GM12878 (cell line): ENCODE measurements at regions not wholly inside any gene's neighbourhood (a gene's known extent, or its start where the extent isn't known, plus 50 kb on each side); places are given as distances from the start of the nearest gene placed in this dataset.

Experiments used
- ATAC-seq: fragments of 200-7000 bp; cut with Tn5 transposase; 3 replicates; pipeline ENCODE4 v1.9.1; 2020; ENCODE audit warnings: mild to moderate bottlenecking, moderate library complexity
- BruUV-seq: library from RNA; stranded (reverse); fragments of 400-500 nt; replicated peaks from 2 replicates; lab custom pipeline; 2021; lab: Mats Ljungman, UMichigan
- CTCF ChIA-PET: fragments of 300-600 bp; sonication (Branson Sonifier 250); formaldehyde crosslinking; extraction: SDS; loops from one replicate; lab custom pipeline; 2021; ENCODE audit warnings: inconsistent platforms; lab: Yijun Ruan, JAX
- POLR2A ChIA-PET: fragments of 350-600 bp; formaldehyde crosslinking; extraction: SDS; loops from one replicate; lab custom pipeline; 2021; ENCODE audit warnings: inconsistent platforms; lab: Charles Lee
- RAD21 ChIA-PET: fragments of 300-600 bp; sonication (Branson Sonifier 250); formaldehyde crosslinking; loops from one replicate; lab custom pipeline; 2023; ENCODE audit warnings: antibody characterized with exemption; ENCODE audit not compliant: unreplicated experiment; lab: Charles Lee
- SMC1A ChIA-PET: fragments of 300-600 bp; sonication (Branson Sonifier 250); formaldehyde crosslinking; loops from one replicate; lab custom pipeline; 2023; ENCODE audit not compliant: unreplicated experiment, uncharacterized antibody; lab: Charles Lee
- DNase-seq: peaks from one replicate; pipeline ENCODE4 v3.0.0-alpha.2; 2011; ENCODE audit warnings: low read depth, low spot score
- FAIRE-seq: peaks from 3 replicates; lab custom pipeline; 2011; peaks lifted over from hg19 to GRCh38; lab: Jason Lieb, UNC
- H2AFZ ChIP-seq: 2 replicates; pipeline ENCODE4 v1.6.0; 2011; ENCODE audit warnings: low read depth, low read length, control low read depth; ENCODE audit not compliant: control insufficient read depth
- H3K27ac ChIP-seq: 2 replicates; pipeline ENCODE4 v1.5.1; 2011; ENCODE audit warnings: control low read depth; ENCODE audit not compliant: control insufficient read depth, insufficient read depth
- H3K27me3 ChIP-seq, 2 experiments: replicated peaks in 1 of 2; 2 replicates each; pipeline versions ENCODE4 v1.6.0 to v1.6.1; 2011; ENCODE audit warnings: low read length in 1 of 2; ENCODE audit not compliant: control insufficient read depth in 2 of 2, insufficient read depth in 2 of 2
- H3K36me3 ChIP-seq, 2 experiments: 2 replicates each; pipeline ENCODE4 v1.5.1; 2011; ENCODE audit warnings: low read length in 1 of 2; ENCODE audit not compliant: control insufficient read depth in 2 of 2, insufficient read depth in 2 of 2
- H3K4me1 ChIP-seq: 2 replicates; pipeline ENCODE4 v1.6.1; 2011; ENCODE audit warnings: mild to moderate bottlenecking, low read length, moderate library complexity, mixed read lengths; ENCODE audit not compliant: control insufficient read depth, insufficient read depth
- H3K4me2 ChIP-seq: 2 replicates; pipeline ENCODE4 v1.6.0; 2011; ENCODE audit warnings: control low read depth; ENCODE audit not compliant: control insufficient read depth, insufficient read depth
- H3K4me3 ChIP-seq: fragments of 200-600 bp; sonication (generic); 2 replicates; pipeline ENCODE4 v1.5.1; 2016
- H3K79me2 ChIP-seq: 2 replicates; pipeline ENCODE4 v1.6.0; 2011; ENCODE audit warnings: low read length; ENCODE audit not compliant: control insufficient read depth, insufficient read depth
- H3K9ac ChIP-seq: 2 replicates; pipeline ENCODE4 v1.8.0; 2011; ENCODE audit warnings: low read length, control low read depth, mixed read lengths; ENCODE audit not compliant: control insufficient read depth, insufficient read depth
- H3K9me3 ChIP-seq: replicated peaks from 3 replicates; pipeline ENCODE4 v1.5.1; 2011; ENCODE audit warnings: mild to moderate bottlenecking, low read length; ENCODE audit not compliant: control insufficient read depth, insufficient read depth
- H4K20me1 ChIP-seq: 2 replicates; pipeline ENCODE4 v1.6.0; 2011; ENCODE audit not compliant: control insufficient read depth, insufficient read depth
- CHD1 ChIP-seq: IDR thresholded peaks from 2 replicates; pipeline ENCODE4 v1.6.1; 2012; ENCODE audit warnings: low read depth, low read length, improper control_type of control experiment
- CHD4 ChIP-seq: fragments of 200-600 bp; sonication (generic); IDR thresholded peaks from 2 replicates; pipeline ENCODE4 v1.6.1; 2016; ENCODE audit warnings: mild to moderate bottlenecking
- DPF2 ChIP-seq: fragments of 450-650 bp; IDR thresholded peaks from 2 replicates; pipeline ENCODE4 v1.6.1; 2017; ENCODE audit warnings: mild to moderate bottlenecking
- JUNB ChIP-seq: IDR thresholded peaks from 2 replicates; pipeline ENCODE4 v1.6.1; 2016; ENCODE audit warnings: antibody characterized with exemption, mild to moderate bottlenecking
- KLF5 ChIP-seq: fragments of 450-650 bp; IDR thresholded peaks from 2 replicates; pipeline ENCODE4 v1.6.1; 2014; ENCODE audit warnings: mild to moderate bottlenecking; ENCODE audit not compliant: partially characterized antibody
- MXI1 ChIP-seq: fragments of 150-350 bp; IDR thresholded peaks from 2 replicates; pipeline ENCODE4 v1.6.1; 2011; ENCODE audit warnings: low read depth, mild to moderate bottlenecking, inconsistent platforms, low read length, improper control_type of control experiment
- NFIC ChIP-seq: IDR thresholded peaks from 2 replicates; pipeline ENCODE4 v1.6.1; 2012; ENCODE audit warnings: low read depth, mild to moderate bottlenecking, inconsistent platforms, low read length, moderate library complexity
- POU2F2 ChIP-seq: IDR thresholded peaks from 3 replicates; pipeline ENCODE4 v1.6.1; 2011; ENCODE audit warnings: low read depth, mild to moderate bottlenecking, low read length, borderline replicate concordance
- RAD21 ChIP-seq: IDR thresholded peaks from 2 replicates; pipeline ENCODE4 v1.6.1; 2011; ENCODE audit warnings: mild to moderate bottlenecking, low read depth, low read length, moderate library complexity; ENCODE audit not compliant: insufficient read depth
- RFX5 ChIP-seq: IDR thresholded peaks from 2 replicates; pipeline ENCODE4 v1.6.1; 2011; ENCODE audit warnings: low read depth, low read length, improper control_type of control experiment
- SUPT20H ChIP-seq: IDR thresholded peaks from 2 replicates; pipeline ENCODE4 v1.6.1; 2011; ENCODE audit warnings: low read depth, mild to moderate bottlenecking, low read length, moderate library complexity, borderline replicate concordance; ENCODE audit not compliant: control insufficient read depth
- WGBS: methylation state at CpG from one replicate; pipeline ENCODE4 v1.1.6; 2016; ENCODE audit warnings: low lambda C conversion rate; ENCODE audit not compliant: insufficient replicate concordance, insufficient coverage; ENCODE audit errors: missing lambda C conversion rate; 5-methylcytosine and 5-hydroxymethylcytosine counted together
- in situ Hi-C: fragments of 300-500 bp; cut with MboI; formaldehyde crosslinking; loops from 9 replicates; pipeline ENCODE4 v1.14.3; 2018; ENCODE audit warnings: mixed read lengths
- intact Hi-C: fragments of 100-400 bp; cut with micrococcal nuclease; formaldehyde crosslinking; loops from one replicate; pipeline ENCODE4 v1.14.2; 2022; ENCODE audit not compliant: unreplicated experiment
- TF ChIP-seq, protein P1 (sequence below): fragments of 450-650 bp; IDR thresholded peaks from 2 replicates; pipeline ENCODE4 v1.6.1; 2017; ENCODE audit warnings: mild to moderate bottlenecking
- TF ChIP-seq, protein P2 (sequence below): fragments of 450-650 bp; IDR thresholded peaks from 2 replicates; pipeline ENCODE4 v1.6.1; 2016; ENCODE audit warnings: mild to moderate bottlenecking

DNA sequence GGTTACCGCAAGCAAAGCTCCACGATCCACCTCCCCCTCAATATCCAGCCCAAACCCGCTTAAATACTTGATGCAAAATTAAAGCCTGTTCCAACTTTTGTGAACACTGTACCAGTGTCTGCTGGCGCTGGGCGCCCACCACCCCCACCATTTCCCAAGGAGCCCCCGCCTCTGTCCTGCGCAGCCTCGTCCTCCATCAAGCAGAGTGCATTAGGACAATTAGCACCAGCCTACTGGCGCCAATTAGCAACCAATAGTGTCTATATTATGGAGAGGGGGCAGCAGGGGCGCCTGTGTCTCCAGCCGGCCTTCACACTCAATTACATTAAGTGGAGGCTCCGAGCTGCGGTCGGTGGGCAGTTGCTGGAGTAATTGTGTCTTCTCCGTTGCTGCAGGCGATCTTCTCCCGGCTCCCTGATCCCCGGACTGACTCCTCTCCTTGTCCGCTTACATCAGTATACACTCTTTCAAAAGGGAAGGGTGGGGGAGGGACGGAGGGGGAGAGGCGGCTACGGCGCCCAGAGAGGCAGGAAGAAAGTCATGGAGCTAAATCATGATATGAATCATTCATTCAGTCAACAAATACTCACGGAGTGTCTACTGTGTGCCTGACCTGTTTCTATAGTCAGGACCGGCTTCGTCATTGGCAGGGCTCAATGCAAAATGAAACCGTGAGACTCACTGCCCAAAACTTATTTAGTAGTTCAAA lies 707.3 kb downstream of the MED13L start:
- CTCF ChIA-PET, result no interaction called here
- Histone ChIP-seq H3K9ac (no peak overlapping the region), H3K4me3 (no peak overlapping the region), H3K79me2 (no peaks in the 10 kb centered on the region), H2AFZ (no peak overlapping the region), H3K4me1 (peaks cover 17% of the 10 kb centered on the region), H3K9me3 (no peaks in the 10 kb centered on the region; the same call in 1 of the 3 replicates), H3K36me3 (no peaks in the 10 kb centered on the region), H4K20me1 (no peaks in the 10 kb centered on the region), H3K4me2 (no peak overlapping the region), H3K27ac (no peak overlapping the region), H3K27me3 (no peaks in the 10 kb centered on the region)
- no TSS peak for BruUV-seq
- FAIRE-seq (no peak), ATAC-seq (no peak), DNase-seq (no peak)
- in situ Hi-C loops (no loop called here), intact Hi-C loops (no loop called here)
- SMC1A ChIA-PET, result no interaction called here
- WGBS, result 88% methylated on average over 26 of the region's 27 CpGs
- no peak for TF ChIP-seq NFIC
- no peak for TF ChIP-seq MXI1
- TF ChIP-seq, protein P1, sequence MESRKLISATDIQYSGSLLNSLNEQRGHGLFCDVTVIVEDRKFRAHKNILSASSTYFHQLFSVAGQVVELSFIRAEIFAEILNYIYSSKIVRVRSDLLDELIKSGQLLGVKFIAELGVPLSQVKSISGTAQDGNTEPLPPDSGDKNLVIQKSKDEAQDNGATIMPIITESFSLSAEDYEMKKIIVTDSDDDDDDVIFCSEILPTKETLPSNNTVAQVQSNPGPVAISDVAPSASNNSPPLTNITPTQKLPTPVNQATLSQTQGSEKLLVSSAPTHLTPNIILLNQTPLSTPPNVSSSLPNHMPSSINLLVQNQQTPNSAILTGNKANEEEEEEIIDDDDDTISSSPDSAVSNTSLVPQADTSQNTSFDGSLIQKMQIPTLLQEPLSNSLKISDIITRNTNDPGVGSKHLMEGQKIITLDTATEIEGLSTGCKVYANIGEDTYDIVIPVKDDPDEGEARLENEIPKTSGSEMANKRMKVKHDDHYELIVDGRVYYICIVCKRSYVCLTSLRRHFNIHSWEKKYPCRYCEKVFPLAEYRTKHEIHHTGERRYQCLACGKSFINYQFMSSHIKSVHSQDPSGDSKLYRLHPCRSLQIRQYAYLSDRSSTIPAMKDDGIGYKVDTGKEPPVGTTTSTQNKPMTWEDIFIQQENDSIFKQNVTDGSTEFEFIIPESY, result no peak
- TF ChIP-seq KLF5, result no peak
- TF ChIP-seq, protein P2, sequence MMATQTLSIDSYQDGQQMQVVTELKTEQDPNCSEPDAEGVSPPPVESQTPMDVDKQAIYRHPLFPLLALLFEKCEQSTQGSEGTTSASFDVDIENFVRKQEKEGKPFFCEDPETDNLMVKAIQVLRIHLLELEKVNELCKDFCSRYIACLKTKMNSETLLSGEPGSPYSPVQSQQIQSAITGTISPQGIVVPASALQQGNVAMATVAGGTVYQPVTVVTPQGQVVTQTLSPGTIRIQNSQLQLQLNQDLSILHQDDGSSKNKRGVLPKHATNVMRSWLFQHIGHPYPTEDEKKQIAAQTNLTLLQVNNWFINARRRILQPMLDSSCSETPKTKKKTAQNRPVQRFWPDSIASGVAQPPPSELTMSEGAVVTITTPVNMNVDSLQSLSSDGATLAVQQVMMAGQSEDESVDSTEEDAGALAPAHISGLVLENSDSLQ, result no peak
- no peak for TF ChIP-seq CHD4
- TF ChIP-seq DPF2, result no peak
- no peak for TF ChIP-seq RAD21
- no peak for TF ChIP-seq SUPT20H
- TF ChIP-seq POU2F2, result no peak
- TF ChIP-seq RFX5, result no peak
- TF ChIP-seq JUNB, result no peak
- no peak for TF ChIP-seq CHD1
- POLR2A ChIA-PET, result no interaction called here
- RAD21 ChIA-PET, result no interaction called here
